GM12875 (cell line): ENCODE measurements at regions not wholly inside any gene's neighbourhood (a gene's known extent, or its start where the extent isn't known, plus 50 kb on each side); places are given as distances from the start of the nearest gene placed in this dataset.

Experiments used
- H3K4me3 ChIP-seq: one replicate; pipeline ENCODE4 v1.5.1; 2011; ENCODE audit warnings: low read depth, low read length, control low read depth
- TF ChIP-seq, protein P1 (sequence below): IDR thresholded peaks from 2 replicates; pipeline ENCODE4 v1.5.1; 2011; ENCODE audit warnings: low read depth, mild to moderate bottlenecking, control low read depth, inconsistent platforms, low read length, moderate library complexity, borderline replicate concordance; ENCODE audit not compliant: insufficient read depth

DNA sequence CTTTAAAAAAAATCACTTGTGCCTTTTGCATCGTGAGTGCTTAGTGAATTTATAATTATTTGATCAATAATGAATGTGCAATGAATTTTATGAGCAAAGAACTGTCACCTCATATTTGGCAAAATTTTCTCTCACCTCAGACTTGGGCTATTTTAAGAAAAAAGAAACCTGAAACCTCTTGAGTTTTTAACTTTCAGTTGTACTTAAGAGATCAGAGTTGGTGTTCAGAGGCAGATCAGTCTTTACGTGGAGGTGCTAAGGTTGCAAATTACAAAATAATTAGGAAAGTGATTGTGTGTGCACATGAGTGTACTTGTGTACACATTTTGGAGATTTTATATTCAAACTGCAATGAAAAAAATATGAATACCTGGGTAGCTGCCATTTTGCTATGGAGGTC is 218.7 kb upstream of the RBFOX1 start:
- TF ChIP-seq, protein P1, sequence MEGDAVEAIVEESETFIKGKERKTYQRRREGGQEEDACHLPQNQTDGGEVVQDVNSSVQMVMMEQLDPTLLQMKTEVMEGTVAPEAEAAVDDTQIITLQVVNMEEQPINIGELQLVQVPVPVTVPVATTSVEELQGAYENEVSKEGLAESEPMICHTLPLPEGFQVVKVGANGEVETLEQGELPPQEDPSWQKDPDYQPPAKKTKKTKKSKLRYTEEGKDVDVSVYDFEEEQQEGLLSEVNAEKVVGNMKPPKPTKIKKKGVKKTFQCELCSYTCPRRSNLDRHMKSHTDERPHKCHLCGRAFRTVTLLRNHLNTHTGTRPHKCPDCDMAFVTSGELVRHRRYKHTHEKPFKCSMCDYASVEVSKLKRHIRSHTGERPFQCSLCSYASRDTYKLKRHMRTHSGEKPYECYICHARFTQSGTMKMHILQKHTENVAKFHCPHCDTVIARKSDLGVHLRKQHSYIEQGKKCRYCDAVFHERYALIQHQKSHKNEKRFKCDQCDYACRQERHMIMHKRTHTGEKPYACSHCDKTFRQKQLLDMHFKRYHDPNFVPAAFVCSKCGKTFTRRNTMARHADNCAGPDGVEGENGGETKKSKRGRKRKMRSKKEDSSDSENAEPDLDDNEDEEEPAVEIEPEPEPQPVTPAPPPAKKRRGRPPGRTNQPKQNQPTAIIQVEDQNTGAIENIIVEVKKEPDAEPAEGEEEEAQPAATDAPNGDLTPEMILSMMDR, result no peak
- no peak overlapping the region for H3K4me3 ChIP-seq

DNA sequence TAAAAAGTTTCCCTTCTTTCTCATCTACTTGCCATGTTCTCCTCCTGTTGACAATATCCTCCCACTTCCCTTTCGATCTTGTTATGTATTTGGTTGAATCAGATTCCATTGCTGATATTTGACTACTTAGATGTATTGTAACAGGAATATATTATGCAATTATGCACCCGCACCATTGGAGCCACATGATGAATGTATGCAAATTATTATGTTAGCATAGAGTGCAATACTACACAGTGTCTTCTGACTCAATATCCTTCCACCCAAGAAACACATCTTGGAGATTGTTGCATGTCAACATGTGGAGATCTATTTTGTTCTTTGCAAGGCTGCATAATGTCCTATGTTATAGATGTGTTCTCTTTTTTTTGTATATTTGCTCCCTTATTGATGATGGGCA is 219.2 kb upstream of the RBFOX1 start:
- H3K4me3 ChIP-seq, result no peak overlapping the region
- TF ChIP-seq, protein P1, result no peak

DNA sequence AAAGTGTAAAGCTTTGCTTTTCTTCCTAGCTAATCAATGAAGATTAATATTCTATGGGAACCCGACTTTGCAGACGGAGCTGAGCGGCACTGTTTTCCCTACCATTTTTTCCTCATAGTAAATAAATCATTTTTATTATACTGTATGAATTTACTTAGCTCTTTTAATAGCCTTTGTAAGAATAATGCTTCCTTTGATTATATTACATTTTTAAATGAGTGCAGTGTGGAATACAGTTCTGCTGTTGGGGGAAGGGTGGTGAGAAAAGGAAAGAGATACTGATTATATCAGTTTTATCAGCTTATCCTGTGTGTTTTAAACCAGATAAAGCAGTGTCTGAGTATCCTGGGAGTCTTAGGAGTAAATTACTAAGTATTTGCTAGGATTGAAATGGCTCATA is 221.4 kb upstream of the RBFOX1 start:
- TF ChIP-seq, protein P1, result no peak
- H3K4me3 ChIP-seq, result no peak overlapping the region

DNA sequence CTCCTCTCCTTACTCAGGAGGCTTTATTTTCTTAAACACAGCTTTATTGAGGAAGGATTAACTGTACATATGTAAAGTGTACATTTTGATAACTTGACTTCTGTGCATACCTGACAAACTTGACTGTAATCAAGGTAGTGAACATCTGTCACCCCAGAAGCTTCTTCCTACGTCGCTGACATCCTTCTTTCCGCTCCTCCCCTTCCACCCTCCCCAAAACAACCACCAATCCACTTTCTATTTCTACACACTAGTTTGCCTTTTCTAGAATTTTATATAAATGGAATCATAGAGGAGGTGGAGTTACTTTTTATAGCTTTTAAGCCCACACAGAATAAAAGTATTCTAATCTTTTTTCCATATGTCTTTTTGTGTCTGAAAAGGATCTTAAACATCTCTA is 225.2 kb upstream of the RBFOX1 start:
- TF ChIP-seq, protein P1, result no peak
- no peak overlapping the region for H3K4me3 ChIP-seq

DNA sequence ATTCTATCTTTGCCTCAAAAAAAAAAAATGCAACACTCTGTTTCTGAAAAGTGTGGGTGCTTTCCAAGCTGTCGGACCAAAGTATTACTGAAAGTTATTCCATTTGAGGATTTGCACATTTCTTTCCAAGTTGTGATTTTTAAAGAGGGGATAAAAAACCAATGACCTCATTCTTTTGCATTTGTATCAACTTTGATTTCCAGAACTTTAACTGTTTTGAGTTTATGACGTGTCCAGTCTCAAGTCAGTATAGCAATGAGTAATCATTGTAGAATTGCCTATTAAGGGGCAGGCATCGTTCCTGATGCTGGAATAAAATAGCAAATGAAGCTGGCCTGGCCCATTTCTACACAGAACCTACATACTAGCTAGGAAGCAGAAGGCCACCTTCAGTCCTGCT is 229.6 kb upstream of the RBFOX1 start:
- H3K4me3 ChIP-seq, result no peak overlapping the region
- TF ChIP-seq, protein P1, result no peak

DNA sequence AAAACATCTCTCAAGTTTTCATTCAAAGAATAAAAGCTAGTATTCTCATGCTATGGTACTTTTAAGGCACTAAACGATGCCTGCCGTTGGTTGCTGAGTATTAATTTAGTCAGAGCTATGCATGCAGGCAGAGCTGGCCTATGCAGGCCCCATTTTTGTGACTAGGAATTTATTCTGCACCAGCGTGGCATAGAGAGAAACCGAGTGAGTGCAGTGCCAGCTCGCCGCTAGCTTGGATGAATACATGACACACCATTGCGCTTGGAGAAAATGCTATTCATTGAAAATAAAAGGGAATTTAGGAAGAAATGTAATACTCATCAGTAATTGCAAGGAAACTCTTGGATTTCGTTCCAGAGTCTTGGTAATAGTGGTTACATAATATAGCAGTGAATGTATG is 231.6 kb upstream of the RBFOX1 start:
- TF ChIP-seq, protein P1, result no peak
- H3K4me3 ChIP-seq, result no peak overlapping the region

DNA sequence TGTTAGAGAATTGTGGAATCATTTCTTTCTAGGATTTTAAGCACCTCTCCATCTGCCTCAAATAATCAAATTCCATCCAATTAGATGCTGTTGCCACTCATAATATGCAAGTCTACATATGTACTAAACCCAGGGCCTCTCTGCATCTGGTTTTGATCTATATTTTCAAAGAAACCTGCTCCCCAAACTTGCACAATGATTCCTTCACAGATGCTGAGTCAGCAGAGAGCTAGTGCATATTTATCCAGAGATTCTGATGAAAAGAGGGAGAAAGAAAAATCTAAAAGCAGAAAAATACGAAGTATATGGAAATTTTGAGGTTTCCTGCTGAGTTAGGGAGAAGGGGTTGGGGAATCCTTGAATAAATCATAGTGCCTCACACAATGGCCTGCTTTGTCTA is 235.1 kb upstream of the RBFOX1 start:
- TF ChIP-seq, protein P1, result no peak
- no peak overlapping the region for H3K4me3 ChIP-seq
